ENCODE measurements at regions not wholly inside any gene's neighbourhood (a gene's known extent, or its start where the extent isn't known, plus 50 kb on each side); places are given as distances from the start of the nearest gene placed in this dataset.

DNA sequence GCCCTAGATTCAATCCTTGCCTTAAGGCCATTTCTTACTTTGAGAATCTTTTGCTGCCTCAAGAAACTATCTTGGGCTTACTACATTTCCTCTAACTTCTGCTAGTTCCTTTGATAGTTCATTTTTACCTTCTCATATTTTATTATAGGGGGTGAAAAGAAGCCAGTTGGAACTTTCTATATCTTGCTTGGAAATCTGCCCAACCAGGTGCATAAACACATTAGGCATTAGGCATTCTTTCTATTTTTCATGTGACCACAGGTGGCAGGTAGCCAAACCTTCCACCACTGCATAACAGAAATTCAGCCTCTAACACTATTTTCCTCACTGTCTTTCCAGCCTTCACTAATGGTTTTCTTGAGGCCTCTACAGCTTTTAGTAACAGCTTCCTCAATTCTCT, 300.0 kb upstream of the SP8 start:
- Histone ChIP-seq H3K27me3 (ENCODE audit: low read length) (0 out of 2 replicates have a peak, but pooled peaks cover 3% of the 10 kb centered on the region), H3K9me3 (ENCODE audit: low read length) (no peaks in the 10 kb centered on the region), H3K9ac (ENCODE audit: low read length) (no peak overlapping the region), H3K4me1 (ENCODE audit: insufficient read depth, low read length) (peaks cover 13% of the 10 kb centered on the region), H3K9me2 (replicated peaks; ENCODE audit: low read length) (no peaks in the 10 kb centered on the region), H3K79me2 (ENCODE audit: low read length) (no peaks in the 10 kb centered on the region), H3K27ac (ENCODE audit: low read length) (no peak overlapping the region), H3K4me3 (ENCODE audit: low read length) (no peak overlapping the region), H3K36me3 (ENCODE audit: low read depth, low read length) (no peaks in the 10 kb centered on the region), H3F3A (ENCODE audit: low read length, unreplicated experiment) (no peaks in the 10 kb centered on the region), H3K4me2 (ENCODE audit: low read length) (0 out of 2 replicates have a peak overlapping the region, but pooled peaks have one; percentile 1), H2AFZ (ENCODE audit: low read length) (no peak overlapping the region), H4K20me1 (ENCODE audit: low read length) (no peaks in the 10 kb centered on the region)
- ChIA-PET CTCF (no interaction called here), POLR2A (ENCODE audit: unreplicated experiment) (no interaction called here)
- TF ChIP-seq EZH2phosphoT487 (IDR thresholded peaks at IDR 0.05; ENCODE audit: borderline replicate concordance, low read length), result no peak
- TF ChIP-seq, protein P1, sequence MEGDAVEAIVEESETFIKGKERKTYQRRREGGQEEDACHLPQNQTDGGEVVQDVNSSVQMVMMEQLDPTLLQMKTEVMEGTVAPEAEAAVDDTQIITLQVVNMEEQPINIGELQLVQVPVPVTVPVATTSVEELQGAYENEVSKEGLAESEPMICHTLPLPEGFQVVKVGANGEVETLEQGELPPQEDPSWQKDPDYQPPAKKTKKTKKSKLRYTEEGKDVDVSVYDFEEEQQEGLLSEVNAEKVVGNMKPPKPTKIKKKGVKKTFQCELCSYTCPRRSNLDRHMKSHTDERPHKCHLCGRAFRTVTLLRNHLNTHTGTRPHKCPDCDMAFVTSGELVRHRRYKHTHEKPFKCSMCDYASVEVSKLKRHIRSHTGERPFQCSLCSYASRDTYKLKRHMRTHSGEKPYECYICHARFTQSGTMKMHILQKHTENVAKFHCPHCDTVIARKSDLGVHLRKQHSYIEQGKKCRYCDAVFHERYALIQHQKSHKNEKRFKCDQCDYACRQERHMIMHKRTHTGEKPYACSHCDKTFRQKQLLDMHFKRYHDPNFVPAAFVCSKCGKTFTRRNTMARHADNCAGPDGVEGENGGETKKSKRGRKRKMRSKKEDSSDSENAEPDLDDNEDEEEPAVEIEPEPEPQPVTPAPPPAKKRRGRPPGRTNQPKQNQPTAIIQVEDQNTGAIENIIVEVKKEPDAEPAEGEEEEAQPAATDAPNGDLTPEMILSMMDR (conservative IDR thresholded peaks at IDR 0.05; ENCODE audit: low read depth, low read length), result no peak
- TF ChIP-seq EZH2 (IDR thresholded peaks at IDR 0.05; ENCODE audit: low read length, unreplicated experiment), result no peak
- ATAC-seq (no peak), DNase-seq (peak; percentile 93)
- intact Hi-C loops (cut with micrococcal nuclease), result no loop called here
- BruUV-seq (replicated peaks), result no TSS peak

DNA sequence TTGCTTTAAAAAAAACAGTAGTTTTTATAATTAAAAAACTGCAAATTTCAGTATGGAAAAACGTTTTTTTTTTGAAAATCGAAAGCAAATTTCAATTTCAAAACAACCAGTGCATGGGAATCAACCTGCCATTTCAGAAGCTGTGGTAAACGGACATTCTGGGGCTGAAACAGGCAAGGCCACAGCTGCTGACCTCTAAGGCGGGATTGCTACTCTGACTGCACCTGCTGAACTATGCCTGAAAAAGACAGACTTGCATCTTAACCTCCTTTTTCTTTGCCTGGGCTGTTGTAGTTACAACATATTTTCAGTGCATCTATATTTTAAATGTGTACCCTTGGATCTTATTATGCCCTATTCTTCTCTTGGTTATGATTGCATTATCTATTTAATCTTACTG, 303.0 kb upstream of the SP8 start:
- Histone ChIP-seq H3K4me3 (ENCODE audit: low read length) (no peak overlapping the region), H3K9ac (ENCODE audit: low read length) (no peak overlapping the region), H3K9me2 (replicated peaks; ENCODE audit: low read length) (no peaks in the 10 kb centered on the region), H3K27me3 (ENCODE audit: low read length) (0 out of 2 replicates have a peak, but pooled peaks cover 3% of the 10 kb centered on the region), H3K4me1 (ENCODE audit: insufficient read depth, low read length) (peaks cover 19% of the 10 kb centered on the region), H3K79me2 (ENCODE audit: low read length) (no peaks in the 10 kb centered on the region), H3K9me3 (ENCODE audit: low read length) (no peaks in the 10 kb centered on the region), H3F3A (ENCODE audit: low read length, unreplicated experiment) (no peaks in the 10 kb centered on the region), H3K27ac (ENCODE audit: low read length) (no peak overlapping the region), H3K4me2 (ENCODE audit: low read length) (no peak overlapping the region), H4K20me1 (ENCODE audit: low read length) (no peaks in the 10 kb centered on the region), H2AFZ (ENCODE audit: low read length) (no peak overlapping the region), H3K36me3 (ENCODE audit: low read depth, low read length) (no peaks in the 10 kb centered on the region)
- ATAC-seq (no peak), DNase-seq (no peak)
- ChIA-PET CTCF (no interaction called here), POLR2A (ENCODE audit: unreplicated experiment) (no interaction called here)
- TF ChIP-seq EZH2 (IDR thresholded peaks at IDR 0.05; ENCODE audit: low read length, unreplicated experiment), result no peak
- no peak for TF ChIP-seq EZH2phosphoT487 (IDR thresholded peaks at IDR 0.05; ENCODE audit: borderline replicate concordance, low read length)
- TF ChIP-seq, protein P1 (conservative IDR thresholded peaks at IDR 0.05; ENCODE audit: low read depth, low read length), result no peak
- no TSS peak for BruUV-seq (replicated peaks)
- intact Hi-C loops (cut with micrococcal nuclease), result no loop called here

DNA sequence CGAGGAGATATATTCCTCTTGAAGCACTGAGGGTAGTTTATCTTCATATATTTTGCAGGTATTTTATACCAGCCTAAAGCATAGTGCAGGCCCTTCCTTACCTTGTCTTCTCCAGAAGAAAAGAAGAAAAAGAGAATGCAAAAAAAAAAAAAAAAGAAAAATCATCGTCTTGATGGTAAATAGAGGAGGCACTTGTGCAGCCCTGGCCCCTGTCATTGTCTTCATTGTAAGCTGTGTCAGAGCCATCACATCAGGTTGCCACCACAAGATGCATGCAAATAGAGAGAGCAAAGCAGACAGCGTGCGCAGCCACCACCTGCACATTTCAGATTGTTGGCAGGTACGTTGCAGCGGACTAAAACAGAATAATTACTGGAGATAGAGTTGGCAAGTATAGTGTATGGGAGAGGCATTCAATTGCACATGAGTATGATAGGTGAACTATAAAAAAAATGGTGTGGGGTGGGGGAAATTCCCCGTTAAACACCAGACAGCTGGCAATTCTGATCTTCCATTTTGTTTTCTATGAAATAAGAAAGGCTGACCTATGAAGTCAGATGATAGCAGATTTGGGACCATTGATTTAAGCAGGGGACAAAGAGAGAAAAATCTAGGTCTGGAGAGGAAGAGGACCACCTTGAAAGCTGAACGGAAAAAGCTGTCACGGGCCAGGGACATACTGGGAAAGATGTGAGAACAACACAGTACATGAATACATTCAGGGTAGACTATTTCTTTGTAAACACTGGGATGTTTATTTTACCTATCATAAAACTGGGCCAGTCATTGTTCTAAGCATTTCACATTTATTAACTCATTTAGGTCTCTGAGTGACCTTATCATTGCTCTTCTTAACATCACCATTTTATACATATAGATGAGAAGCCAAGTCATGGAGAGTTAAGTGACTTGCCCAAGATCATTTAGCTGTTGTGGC, 306.3 kb upstream of the SP8 start:
- Histone ChIP-seq H4K20me1 (ENCODE audit: low read length) (no peaks in the 10 kb centered on the region), H3K4me1 (ENCODE audit: insufficient read depth, low read length) (peaks cover 5% of the 10 kb centered on the region; the same call in 1 of the 2 replicates), H3K36me3 (ENCODE audit: low read depth, low read length) (no peaks in the 10 kb centered on the region), H3K4me3 (ENCODE audit: low read length) (no peak overlapping the region), H3K9ac (ENCODE audit: low read length) (no peak overlapping the region), H3F3A (ENCODE audit: low read length, unreplicated experiment) (no peaks in the 10 kb centered on the region), H3K4me2 (ENCODE audit: low read length) (no peak overlapping the region), H3K27ac (ENCODE audit: low read length) (no peak overlapping the region), H2AFZ (ENCODE audit: low read length) (no peak overlapping the region), H3K9me2 (replicated peaks; ENCODE audit: low read length) (no peaks in the 10 kb centered on the region), H3K79me2 (ENCODE audit: low read length) (no peaks in the 10 kb centered on the region), H3K9me3 (ENCODE audit: low read length) (no peaks in the 10 kb centered on the region), H3K27me3 (ENCODE audit: low read length) (0 out of 2 replicates have a peak, but pooled peaks cover 3% of the 10 kb centered on the region)
- no TSS peak for BruUV-seq (replicated peaks)
- peak; percentile 42; the same call in 1 of the 2 replicates for ATAC-seq
- CTCF ChIA-PET, result no interaction called here
- TF ChIP-seq, protein P1 (conservative IDR thresholded peaks at IDR 0.05; ENCODE audit: low read depth, low read length), result no peak
- TF ChIP-seq EZH2phosphoT487 (IDR thresholded peaks at IDR 0.05; ENCODE audit: borderline replicate concordance, low read length), result no peak
- TF ChIP-seq EZH2 (IDR thresholded peaks at IDR 0.05; ENCODE audit: low read length, unreplicated experiment), result no peak
- intact Hi-C loops (cut with micrococcal nuclease), result no loop called here
- POLR2A ChIA-PET (ENCODE audit: unreplicated experiment), result no interaction called here
- DNase-seq, result peak; percentile 31
